Fibroblast of skin of right quadriceps (primary cell): ENCODE measurements at regions not wholly inside any gene's neighbourhood (a gene's known extent, or its start where the extent isn't known, plus 50 kb on each side); places are given as distances from the start of the nearest gene placed in this dataset.
"Not testable (repeated sequence)": the region's sequence is repeated elsewhere in the genome, so short reads cannot be mapped to it uniquely, and the experiment has no call there.

Experiments used
- DNase-seq: peaks from one replicate; pipeline ENCODE4 v3.0.0-alpha.2; 2013

- not testable (repeated sequence) for DNase-seq
These were observed 96.8 kb downstream of the TMEM121 start for GRCh38 chr14:105623178-105623577.

GRCh38 chr14:105624346-105624745 is 98.0 kb downstream of the TMEM121 start:
- not testable (repeated sequence) for DNase-seq

- DNase-seq, result not testable (repeated sequence)
These were observed 98.5 kb downstream of the TMEM121 start for GRCh38 chr14:105624749-105625434.

GRCh38 chr14:105625448-105625847 is 99.1 kb downstream of the TMEM121 start:
- DNase-seq, result not testable (repeated sequence)

- not testable (repeated sequence) for DNase-seq
These were observed 99.7 kb downstream of the TMEM121 start for GRCh38 chr14:105626111-105626510.

- not testable (repeated sequence) for DNase-seq
These were observed 100.3 kb downstream of the TMEM121 start for GRCh38 chr14:105626651-105627050.

GRCh38 chr14:105627287-105627686 is 100.9 kb downstream of the TMEM121 start:
- not testable (repeated sequence) for DNase-seq

GRCh38 chr14:105627701-105628100 is 101.3 kb downstream of the TMEM121 start:
- DNase-seq, result no peak

- not testable (repeated sequence) for DNase-seq
These were observed 101.7 kb downstream of the TMEM121 start for GRCh38 chr14:105628126-105628525.

- not testable (repeated sequence) for DNase-seq
These were observed 102.2 kb downstream of the TMEM121 start for GRCh38 chr14:105628531-105629067.

GRCh38 chr14:105629091-105629885 is 102.9 kb downstream of the TMEM121 start:
- DNase-seq, result not testable (repeated sequence)

GRCh38 chr14:105629886-105630215 is 103.5 kb downstream of the TMEM121 start:
- no peak for DNase-seq

GRCh38 chr14:105630293-105630934 is 104.0 kb downstream of the TMEM121 start:
- not testable (repeated sequence) for DNase-seq

GRCh38 chr14:105630935-105631779 is 104.8 kb downstream of the TMEM121 start:
- DNase-seq, result not testable (repeated sequence)

GRCh38 chr14:105632010-105632409 is 105.6 kb downstream of the TMEM121 start:
- DNase-seq, result no peak

GRCh38 chr14:105633596-105633995 is 107.2 kb downstream of the TMEM121 start:
- DNase-seq, result not testable (repeated sequence)

GRCh38 chr14:105635560-105635959 is 109.2 kb downstream of the TMEM121 start:
- no peak for DNase-seq

- not testable (repeated sequence) for DNase-seq
These were observed 109.6 kb downstream of the TMEM121 start for GRCh38 chr14:105636021-105636420.

GRCh38 chr14:105636935-105637334 is 110.6 kb downstream of the TMEM121 start:
- no peak for DNase-seq

GRCh38 chr14:105637345-105637744 is 111.0 kb downstream of the TMEM121 start:
- DNase-seq, result not testable (repeated sequence)

- DNase-seq, result not testable (repeated sequence)
These were observed 113.9 kb downstream of the TMEM121 start for GRCh38 chr14:105639969-105640931.
